ENCODE measurements at regions not wholly inside any gene's neighbourhood (a gene's known extent, or its start where the extent isn't known, plus 50 kb on each side); places are given as distances from the start of the nearest gene placed in this dataset.

- no peak for TF ChIP-seq CTCF (IDR thresholded peaks at IDR 0.05; ENCODE audit: insufficient read depth, low read length, poor library complexity, severe bottlenecking)
- no peak for TF ChIP-seq EZH2phosphoT487 (conservative IDR thresholded peaks at IDR 0.05; ENCODE audit: low read length)
These were observed 252.2 kb downstream of the ENGASE start for GRCh38 chr17:79326814-79327213.

Data from SU-DHL-6 (cell line).